ACHN (cell line): ENCODE measurements at regions not wholly inside any gene's neighbourhood (a gene's known extent, or its start where the extent isn't known, plus 50 kb on each side); places are given as distances from the start of the nearest gene placed in this dataset.

Source experiments
- DNase-seq: peaks from one replicate; pipeline ENCODE4 v3.0.0-alpha.2; 2015
- in situ Hi-C: cut with HindIII; loops from 2 replicates; pipeline ENCODE4 v1.10.0; 2017; ENCODE audit warnings: low sequenced_read_pairs, low pct_ligation_motif_present, low pct_unique_long_range_greater_than_20kb

DNA sequence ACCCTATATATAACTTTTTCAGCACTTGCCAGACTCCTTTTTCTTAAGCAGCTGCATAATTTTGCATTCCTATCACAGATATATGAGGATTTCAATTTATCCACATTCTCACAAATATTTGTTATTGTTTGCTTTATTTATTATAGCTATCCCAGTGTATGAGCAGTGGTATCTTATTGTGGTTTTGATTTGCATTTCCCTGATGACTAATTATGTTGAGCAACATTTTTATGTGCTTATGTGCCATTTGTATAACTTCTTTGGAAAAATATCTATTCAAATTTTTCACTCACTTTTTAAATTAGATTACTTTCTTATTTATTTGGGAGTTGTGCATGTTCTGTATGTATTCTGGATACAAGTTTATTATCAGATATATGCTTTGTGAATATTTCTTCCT is 361.9 kb downstream of the KCTD8 start:
- DNase-seq, result no peak
- in situ Hi-C loops, result no loop called here

DNA sequence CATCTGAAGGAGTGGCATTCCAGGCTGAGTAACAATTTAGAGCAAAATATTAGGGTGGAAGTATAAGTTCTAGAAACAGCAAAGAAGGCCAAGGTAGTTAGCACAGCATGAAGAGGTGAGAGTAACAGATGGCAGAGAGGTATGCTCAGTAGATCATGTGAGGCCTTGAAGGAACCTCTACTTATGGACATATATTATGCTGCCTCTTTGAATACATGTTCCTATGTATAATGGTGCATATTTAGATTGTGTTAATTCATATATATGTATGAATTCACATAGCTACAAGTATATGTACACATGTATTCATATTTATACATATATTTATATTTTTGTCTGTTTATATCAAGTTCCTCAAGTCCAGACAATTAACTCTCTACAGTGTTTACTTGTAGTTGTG is 355.2 kb downstream of the KCTD8 start:
- in situ Hi-C loops, result no loop called here

DNA sequence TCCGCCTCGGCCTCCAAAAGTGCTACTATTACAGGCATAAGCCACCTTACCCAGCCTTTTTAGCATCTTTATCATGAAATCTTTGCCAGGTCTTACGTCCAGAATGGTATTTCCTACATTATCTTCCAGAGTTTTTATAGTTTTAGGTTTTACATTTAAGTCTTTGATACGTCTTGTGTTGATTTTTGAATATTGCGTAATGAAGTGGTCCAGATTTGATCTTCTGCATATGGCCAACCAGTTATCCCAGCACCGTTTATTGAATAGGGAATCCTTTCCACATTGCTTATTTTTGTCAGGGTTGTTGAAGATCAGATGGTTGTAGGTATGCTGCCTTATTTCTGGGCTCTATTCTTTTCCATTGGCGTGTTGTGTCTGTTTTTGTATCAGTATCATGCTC is 349.6 kb downstream of the KCTD8 start:
- in situ Hi-C loops, result no loop called here
- no peak for DNase-seq

More for the DNA sequence above, 355.2 kb downstream of the KCTD8 start:
- no peak for DNase-seq

- DNase-seq, result no peak
- in situ Hi-C loops, result no loop called here
These were observed 348.2 kb downstream of the KCTD8 start for GRCh38 chr4:44100456-44100855.

- DNase-seq, result no peak
- in situ Hi-C loops, result no loop called here
These were observed 329.5 kb downstream of the KCTD8 start for GRCh38 chr4:44118971-44119680.

DNA sequence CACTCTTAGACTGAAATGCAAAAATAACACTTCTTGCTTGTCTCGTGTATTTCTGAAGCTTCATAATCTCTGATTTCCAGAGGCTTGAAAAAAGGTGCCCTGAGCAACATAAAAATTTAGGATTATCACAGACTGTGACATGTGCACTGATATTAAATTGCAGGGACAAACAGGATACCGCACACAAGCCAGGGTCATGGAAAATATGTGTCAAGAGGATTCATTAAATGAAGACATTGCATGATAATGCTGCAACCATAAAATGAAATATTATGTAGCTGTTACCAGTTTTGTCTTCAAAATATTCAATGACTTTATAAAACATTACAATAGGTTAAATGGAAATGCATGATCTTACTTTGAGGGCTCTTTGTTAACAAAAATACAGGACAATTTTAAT is 328.0 kb downstream of the KCTD8 start:
- DNase-seq, result no peak
- in situ Hi-C loops, result no loop called here

DNA sequence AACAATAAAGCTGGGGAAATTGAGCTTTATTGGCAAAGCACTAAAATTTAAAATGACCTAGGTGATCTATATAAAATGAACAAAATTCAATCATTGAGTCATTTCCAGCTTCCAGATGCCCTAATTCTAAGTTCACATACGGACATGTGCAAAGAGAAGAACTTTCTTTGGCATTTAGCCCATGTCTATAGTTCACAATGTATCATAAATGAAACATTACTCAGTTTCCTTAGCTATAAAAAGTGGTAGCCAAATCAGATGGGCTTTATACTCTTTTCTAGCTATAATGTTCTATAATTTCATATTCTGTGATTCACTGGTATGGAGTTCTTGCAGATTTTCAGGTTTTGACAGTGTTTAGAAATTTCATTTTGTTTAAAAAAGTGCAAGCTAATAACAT is 327.4 kb downstream of the KCTD8 start:
- in situ Hi-C loops, result no loop called here

More for the DNA sequence above, 327.4 kb downstream of the KCTD8 start:
- DNase-seq, result no peak
